ENCODE measurements at regions not wholly inside any gene's neighbourhood (a gene's known extent, or its start where the extent isn't known, plus 50 kb on each side); places are given as distances from the start of the nearest gene placed in this dataset.

GRCh38 chr10:131841131-131841660 is 59.6 kb upstream of the PPP2R2D start:
- TF ChIP-seq, protein P1, sequence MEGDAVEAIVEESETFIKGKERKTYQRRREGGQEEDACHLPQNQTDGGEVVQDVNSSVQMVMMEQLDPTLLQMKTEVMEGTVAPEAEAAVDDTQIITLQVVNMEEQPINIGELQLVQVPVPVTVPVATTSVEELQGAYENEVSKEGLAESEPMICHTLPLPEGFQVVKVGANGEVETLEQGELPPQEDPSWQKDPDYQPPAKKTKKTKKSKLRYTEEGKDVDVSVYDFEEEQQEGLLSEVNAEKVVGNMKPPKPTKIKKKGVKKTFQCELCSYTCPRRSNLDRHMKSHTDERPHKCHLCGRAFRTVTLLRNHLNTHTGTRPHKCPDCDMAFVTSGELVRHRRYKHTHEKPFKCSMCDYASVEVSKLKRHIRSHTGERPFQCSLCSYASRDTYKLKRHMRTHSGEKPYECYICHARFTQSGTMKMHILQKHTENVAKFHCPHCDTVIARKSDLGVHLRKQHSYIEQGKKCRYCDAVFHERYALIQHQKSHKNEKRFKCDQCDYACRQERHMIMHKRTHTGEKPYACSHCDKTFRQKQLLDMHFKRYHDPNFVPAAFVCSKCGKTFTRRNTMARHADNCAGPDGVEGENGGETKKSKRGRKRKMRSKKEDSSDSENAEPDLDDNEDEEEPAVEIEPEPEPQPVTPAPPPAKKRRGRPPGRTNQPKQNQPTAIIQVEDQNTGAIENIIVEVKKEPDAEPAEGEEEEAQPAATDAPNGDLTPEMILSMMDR (IDR thresholded peaks at IDR 0.05; ENCODE audit: insufficient read depth, low read length, poor library complexity, severe bottlenecking) = no peak
- H3K4me3 ChIP-seq (ENCODE audit: low read depth, low read length) = no peak overlapping the region
- no peaks in the 10 kb centered on the region for H3K27me3 ChIP-seq (ENCODE audit: control insufficient read depth, insufficient read depth, low read length)
- no peaks in the 10 kb centered on the region for H3K36me3 ChIP-seq (ENCODE audit: control insufficient read depth, insufficient read depth, low read length)
- DNase-seq (ENCODE audit: low read depth) = no peak

GRCh38 chr10:131841661-131842139 is 59.1 kb upstream of the PPP2R2D start:
- TF ChIP-seq, protein P1 (IDR thresholded peaks at IDR 0.05; ENCODE audit: insufficient read depth, low read length, poor library complexity, severe bottlenecking) = no peak
- no peak for DNase-seq (ENCODE audit: low read depth)
- Histone ChIP-seq H3K27me3 (ENCODE audit: control insufficient read depth, insufficient read depth, low read length) (no peaks in the 10 kb centered on the region), H3K4me3 (ENCODE audit: low read depth, low read length) (no peak overlapping the region), H3K36me3 (ENCODE audit: control insufficient read depth, insufficient read depth, low read length) (no peaks in the 10 kb centered on the region)

- Histone ChIP-seq H3K4me3 (ENCODE audit: low read depth, low read length) (no peak overlapping the region), H3K27me3 (ENCODE audit: control insufficient read depth, insufficient read depth, low read length) (no peaks in the 10 kb centered on the region), H3K36me3 (ENCODE audit: control insufficient read depth, insufficient read depth, low read length) (no peaks in the 10 kb centered on the region)
- TF ChIP-seq, protein P1 (IDR thresholded peaks at IDR 0.05; ENCODE audit: insufficient read depth, low read length, poor library complexity, severe bottlenecking) = no peak
- no peak for DNase-seq (ENCODE audit: low read depth)
Observed at GRCh38 chr10:131842351-131843088, 58.3 kb upstream of the PPP2R2D start.

- TF ChIP-seq, protein P1 (IDR thresholded peaks at IDR 0.05; ENCODE audit: insufficient read depth, low read length, poor library complexity, severe bottlenecking) = no peak
- DNase-seq (ENCODE audit: low read depth) = no peak
Observed at GRCh38 chr10:131843089-131843595, 57.7 kb upstream of the PPP2R2D start.

DNA sequence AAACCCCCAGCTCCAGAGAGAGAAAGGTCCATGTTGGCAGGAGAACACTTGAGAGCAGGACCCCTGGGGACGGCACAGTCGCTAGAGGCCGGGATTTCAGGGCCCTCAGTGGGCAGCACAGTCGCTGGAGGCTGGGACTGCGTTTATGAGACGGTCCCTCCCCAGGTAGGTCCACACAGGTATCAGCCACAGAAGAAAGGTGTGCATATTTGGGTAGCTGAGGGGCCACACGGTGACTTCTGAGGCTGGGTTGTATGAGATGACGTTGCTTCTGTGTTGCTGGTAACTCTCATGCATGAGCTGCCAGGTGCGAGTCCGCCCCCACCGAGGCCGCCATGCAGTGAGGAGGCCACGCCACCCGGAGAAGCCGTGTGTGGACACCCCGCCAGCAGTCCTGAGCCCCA is 56.9 kb upstream of the PPP2R2D start:
- no peak for DNase-seq (ENCODE audit: low read depth)
- Histone ChIP-seq H3K27me3 (ENCODE audit: control insufficient read depth, insufficient read depth, low read length) (no peaks in the 10 kb centered on the region), H3K4me3 (ENCODE audit: low read depth, low read length) (no peak overlapping the region), H3K36me3 (ENCODE audit: control insufficient read depth, insufficient read depth, low read length) (no peaks in the 10 kb centered on the region)
- TF ChIP-seq, protein P1 (IDR thresholded peaks at IDR 0.05; ENCODE audit: insufficient read depth, low read length, poor library complexity, severe bottlenecking) = no peak

More at GRCh38 chr10:131843089-131843595, 57.7 kb upstream of the PPP2R2D start:
- no peaks in the 10 kb centered on the region for H3K27me3 ChIP-seq (ENCODE audit: control insufficient read depth, insufficient read depth, low read length)
- no peak overlapping the region for H3K4me3 ChIP-seq (ENCODE audit: low read depth, low read length)
- no peaks in the 10 kb centered on the region for H3K36me3 ChIP-seq (ENCODE audit: control insufficient read depth, insufficient read depth, low read length)

All from kidney epithelial cell (primary cell).